H1 (cell line): ENCODE measurements at regions not wholly inside any gene's neighbourhood (a gene's known extent, or its start where the extent isn't known, plus 50 kb on each side); places are given as distances from the start of the nearest gene placed in this dataset.

Experiments used
- ATF3 ChIP-seq: IDR thresholded peaks from 2 replicates; pipeline ENCODE4 v1.6.1; 2011; ENCODE audit warnings: low read depth, mild to moderate bottlenecking, low read length; ENCODE audit not compliant: insufficient read depth
- CEBPB ChIP-seq: IDR thresholded peaks from 2 replicates; pipeline ENCODE4 v1.6.1; 2012; ENCODE audit warnings: low read depth, low read length
- CREB1 ChIP-seq: IDR thresholded peaks from 2 replicates; pipeline ENCODE4 v1.6.1; 2012; ENCODE audit warnings: inconsistent platforms
- CTCF ChIP-seq, 3 experiments: IDR thresholded peaks; 1 replicate in 2 of 3; 2 replicates in 1 of 3; pipeline versions ENCODE4 v1.5.1 to v1.6.1; 2011; ENCODE audit warnings: low read length in 3 of 3, mild to moderate bottlenecking in 3 of 3, inconsistent platforms in 2 of 3, low read depth in 1 of 3, moderate library complexity in 1 of 3; ENCODE audit not compliant: insufficient read depth in 1 of 3; ENCODE audit errors: control extremely low read depth in 1 of 3
- EZH2 ChIP-seq: fragments of 200-600 bp; sonication (generic); IDR thresholded peaks from 2 replicates; pipeline ENCODE4 v1.7.1; 2012; ENCODE audit warnings: low read depth, mild to moderate bottlenecking, moderate library complexity, low read length, inconsistent platforms; ENCODE audit not compliant: severe bottlenecking
- POLR2AphosphoS5 ChIP-seq: IDR thresholded peaks from 2 replicates; pipeline ENCODE4 v1.6.1; 2011; ENCODE audit warnings: low read depth, low read length
- RAD21 ChIP-seq, 2 experiments: IDR thresholded peaks in 1 of 2; conservative IDR thresholded peaks in 1 of 2; 2 replicates each; pipeline ENCODE4 v1.6.1; 2011; ENCODE audit warnings: low read depth in 2 of 2, low read length in 2 of 2, improper control_type of control experiment in 1 of 2, inconsistent platforms in 1 of 2, mild to moderate bottlenecking in 1 of 2, moderate library complexity in 1 of 2
- RXRA ChIP-seq: IDR thresholded peaks from 2 replicates; pipeline ENCODE4 v1.6.1; 2011; ENCODE audit warnings: low read depth, mild to moderate bottlenecking, low read length, moderate library complexity; ENCODE audit not compliant: insufficient read depth
- SIN3A ChIP-seq, 2 experiments: IDR thresholded peaks in 1 of 2; conservative IDR thresholded peaks in 1 of 2; 2 replicates each; pipeline ENCODE4 v1.6.1; 2011 to 2012; ENCODE audit warnings: low read length in 2 of 2, improper control_type of control experiment in 1 of 2, low read depth in 1 of 2, mild to moderate bottlenecking in 1 of 2
- TBP ChIP-seq: IDR thresholded peaks from 2 replicates; pipeline ENCODE4 v1.6.1; 2011; ENCODE audit warnings: low read depth, low read length, improper control_type of control experiment

DNA sequence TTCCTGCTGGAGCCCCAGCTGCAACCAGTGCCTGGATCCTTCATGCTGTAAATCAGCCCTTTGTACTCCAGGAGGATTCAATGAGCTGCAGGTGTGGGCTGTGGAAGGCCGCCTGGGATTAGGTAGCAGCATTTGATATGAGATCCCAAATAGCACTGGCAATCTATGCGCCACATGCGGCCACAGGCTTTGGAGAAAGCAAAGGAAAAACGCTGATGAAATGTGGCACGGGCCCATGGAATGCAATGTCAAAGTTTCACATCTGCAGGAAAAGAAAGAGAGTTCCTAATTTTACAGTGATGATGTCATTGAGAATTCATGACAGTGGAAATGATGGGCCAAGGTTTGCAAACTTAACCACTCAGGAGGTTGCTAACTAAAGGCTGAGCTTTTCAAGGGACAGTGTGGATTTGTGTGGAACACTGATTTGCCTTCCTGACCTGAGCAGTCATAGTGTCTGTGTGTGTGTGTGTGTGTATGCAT, 216.4 kb upstream of the OSR1 start:
- no peak for TF ChIP-seq TBP
- no peak for TF ChIP-seq CTCF (IDR thresholded peaks at IDR 0.05; ENCODE audit: control extremely low read depth in 1 of 3, insufficient read depth in 1 of 3, low read depth in 1 of 3, low read length in 3 of 3)
- no peak for TF ChIP-seq SIN3A (conservative IDR thresholded peaks at IDR 0.05 in 1 of 2, IDR thresholded peaks at IDR 0.05 in 1 of 2; ENCODE audit: low read depth in 1 of 2, low read length in 2 of 2)
- no peak for TF ChIP-seq EZH2
- TF ChIP-seq CEBPB = no peak
- no peak for TF ChIP-seq POLR2AphosphoS5
- no peak for TF ChIP-seq RXRA
- TF ChIP-seq ATF3 = no peak
- TF ChIP-seq CREB1 = no peak
- no peak for TF ChIP-seq RAD21 (IDR thresholded peaks at IDR 0.05 in 1 of 2, conservative IDR thresholded peaks at IDR 0.05 in 1 of 2; ENCODE audit: low read depth in 2 of 2, low read length in 2 of 2)
